ENCODE measurements at regions not wholly inside any gene's neighbourhood (a gene's known extent, or its start where the extent isn't known, plus 50 kb on each side); places are given as distances from the start of the nearest gene placed in this dataset.

GRCh38 chr7:52473756-52474155, 561.7 kb upstream of the POM121L12 start:
- no peak for TF ChIP-seq SP1 (IDR thresholded peaks at IDR 0.05)
- TF ChIP-seq CTBP1 (IDR thresholded peaks at IDR 0.05; ENCODE audit: borderline replicate concordance) = no peak
- no peak for TF ChIP-seq NFRKB (IDR thresholded peaks at IDR 0.05)
- no peak for TF ChIP-seq SUZ12 (IDR thresholded peaks at IDR 0.05)
- TF ChIP-seq TARDBP (IDR thresholded peaks at IDR 0.05) = no peak
- TF ChIP-seq, protein P1, sequence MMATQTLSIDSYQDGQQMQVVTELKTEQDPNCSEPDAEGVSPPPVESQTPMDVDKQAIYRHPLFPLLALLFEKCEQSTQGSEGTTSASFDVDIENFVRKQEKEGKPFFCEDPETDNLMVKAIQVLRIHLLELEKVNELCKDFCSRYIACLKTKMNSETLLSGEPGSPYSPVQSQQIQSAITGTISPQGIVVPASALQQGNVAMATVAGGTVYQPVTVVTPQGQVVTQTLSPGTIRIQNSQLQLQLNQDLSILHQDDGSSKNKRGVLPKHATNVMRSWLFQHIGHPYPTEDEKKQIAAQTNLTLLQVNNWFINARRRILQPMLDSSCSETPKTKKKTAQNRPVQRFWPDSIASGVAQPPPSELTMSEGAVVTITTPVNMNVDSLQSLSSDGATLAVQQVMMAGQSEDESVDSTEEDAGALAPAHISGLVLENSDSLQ (IDR thresholded peaks at IDR 0.05) = no peak
- no peak for TF ChIP-seq FOXM1 (IDR thresholded peaks at IDR 0.05; ENCODE audit: borderline replicate concordance)
- no peak for TF ChIP-seq L3MBTL2 (conservative IDR thresholded peaks at IDR 0.05)
- no peak for TF ChIP-seq ELF4 (IDR thresholded peaks at IDR 0.05)

Measured in HEK293T (cell line).